H1 (cell line): ENCODE measurements at regions not wholly inside any gene's neighbourhood (a gene's known extent, or its start where the extent isn't known, plus 50 kb on each side); places are given as distances from the start of the nearest gene placed in this dataset.

Experiments used
- CTCF ChIA-PET: fragments of 300-600 bp; sonication (Branson Sonifier 250); formaldehyde crosslinking; loops from one replicate; lab custom pipeline; 2021; ENCODE audit not compliant: partially characterized antibody; lab: Charles Lee
- POLR2A ChIA-PET: fragments of 300-600 bp; sonication (Branson Sonifier 250); formaldehyde crosslinking; loops from one replicate; lab custom pipeline; 2021; ENCODE audit warnings: inconsistent platforms; ENCODE audit not compliant: partially characterized antibody; lab: Charles Lee
- DNase-seq, 2 experiments: peaks; one replicate each; pipeline versions ENCODE4 v3.0.0 to v3.0.0-alpha.2; 2010 to 2022; ENCODE audit warnings: low spot score in 2 of 2, low read depth in 1 of 2, mixed read lengths in 1 of 2
- FAIRE-seq: peaks from 2 replicates; lab custom pipeline; 2011; peaks lifted over from hg19 to GRCh38; lab: Jason Lieb, UNC
- H2AFZ ChIP-seq: 2 replicates; pipeline ENCODE4 v1.8.1; 2012; ENCODE audit warnings: low read length, inconsistent platforms
- H2AK5ac ChIP-seq: 2 replicates; pipeline ENCODE4 v1.6.1; 2013; ENCODE audit warnings: low read depth, low read length
- H2BK120ac ChIP-seq: replicated peaks from 2 replicates; pipeline ENCODE3; 2013; ENCODE audit warnings: low read depth, low read length, inconsistent platforms
- H2BK12ac ChIP-seq: 2 replicates; pipeline ENCODE4 v1.6.1; 2013; ENCODE audit warnings: low read depth, low read length
- H2BK15ac ChIP-seq: 2 replicates; pipeline ENCODE4 v1.6.1; 2013; ENCODE audit warnings: low read length
- H2BK20ac ChIP-seq: 2 replicates; pipeline ENCODE4 v1.6.1; 2013; ENCODE audit warnings: low read length
- H2BK5ac ChIP-seq: 2 replicates; pipeline ENCODE4 v1.6.1; 2013; ENCODE audit warnings: low read depth, low read length
- H3K14ac ChIP-seq: 2 replicates; pipeline ENCODE4 v1.6.1; 2013; ENCODE audit warnings: inconsistent platforms; ENCODE audit not compliant: insufficient read length
- H3K18ac ChIP-seq: 2 replicates; pipeline ENCODE4 v1.6.1; 2013; ENCODE audit warnings: low read length; ENCODE audit errors: extremely low read depth
- H3K23ac ChIP-seq: 2 replicates; pipeline ENCODE4 v1.6.1; 2013; ENCODE audit warnings: inconsistent platforms; ENCODE audit not compliant: insufficient read length
- H3K23me2 ChIP-seq: 2 replicates; pipeline ENCODE4 v1.6.1; 2013; ENCODE audit warnings: low read depth, low read length
- H3K27ac ChIP-seq: 2 replicates; pipeline ENCODE4 v1.6.1; 2011; ENCODE audit warnings: low read depth, low read length, inconsistent platforms
- H3K27me3 ChIP-seq, 4 experiments: replicated peaks in 1 of 4; 1 replicate in 1 of 4; 2 replicates in 3 of 4; pipeline versions ENCODE4 v1.6.1 to v1.8.1; 2011 to 2013; ENCODE audit warnings: low read length in 3 of 4, mild to moderate bottlenecking in 3 of 4, inconsistent platforms in 2 of 4, mixed read lengths in 2 of 4, moderate library complexity in 1 of 4; ENCODE audit not compliant: control insufficient read depth in 3 of 4, insufficient read depth in 3 of 4; ENCODE audit errors: extremely low read depth in 1 of 4
- H3K36me3 ChIP-seq, 4 experiments: 2 replicates each; pipeline versions ENCODE4 v1.6.1 to v1.8.1; 2011 to 2013; ENCODE audit warnings: mild to moderate bottlenecking in 4 of 4, low read length in 3 of 4, moderate library complexity in 2 of 4, control low read depth in 1 of 4, inconsistent platforms in 1 of 4; ENCODE audit not compliant: insufficient read depth in 4 of 4, control insufficient read depth in 2 of 4
- H3K4ac ChIP-seq: replicated peaks from 2 replicates; pipeline ENCODE3; 2013; ENCODE audit warnings: low read length, low read depth, mixed read lengths, inconsistent platforms; ENCODE audit not compliant: insufficient read length
- H3K4me1 ChIP-seq, 4 experiments: replicated peaks in 1 of 4; 1 replicate in 1 of 4; 2 replicates in 3 of 4; pipeline versions ENCODE4 v1.6.1 to v1.8.1; 2011 to 2013; ENCODE audit warnings: low read length in 3 of 4, inconsistent platforms in 2 of 4, mixed read lengths in 1 of 4; ENCODE audit not compliant: insufficient read depth in 4 of 4, control insufficient read depth in 3 of 4
- H3K4me2 ChIP-seq, 2 experiments: 2 replicates each; pipeline versions ENCODE4 v1.6.1 to v1.8.1; 2011 to 2013; ENCODE audit warnings: low read depth in 2 of 2, low read length in 2 of 2, control low read depth in 1 of 2, inconsistent platforms in 1 of 2, mild to moderate bottlenecking in 1 of 2; ENCODE audit not compliant: insufficient read depth in 1 of 2
- H3K4me3 ChIP-seq, 4 experiments: fragments of 200-600, 300-600 bp in 1 of 4; sonication (generic), shearing (Covaris generic), sonication (Bioruptor Twin) in 1 of 4; 2 replicates each; pipeline versions ENCODE4 v1.5.1 to v1.8.1; 2011 to 2016; ENCODE audit warnings: low read length in 4 of 4, low read depth in 3 of 4, control low read depth in 2 of 4, inconsistent platforms in 2 of 4, mild to moderate bottlenecking in 2 of 4, mixed read lengths in 1 of 4, moderate library complexity in 1 of 4; ENCODE audit not compliant: insufficient read depth in 2 of 4; ENCODE audit errors: extremely low read depth in 1 of 4
- H3K56ac ChIP-seq: replicated peaks from 2 replicates; pipeline ENCODE3; 2013; ENCODE audit warnings: low read depth, mild to moderate bottlenecking, mixed read lengths, low read length, inconsistent platforms; ENCODE audit not compliant: insufficient read length
- H3K79me1 ChIP-seq: 2 replicates; pipeline ENCODE4 v1.6.1; 2013; ENCODE audit warnings: low read depth, low read length, control low read depth
- H3K79me2 ChIP-seq, 2 experiments: 2 replicates each; pipeline versions ENCODE4 v1.6.1 to v1.8.1; 2012 to 2013; ENCODE audit warnings: low read length in 2 of 2, mild to moderate bottlenecking in 2 of 2, inconsistent platforms in 1 of 2; ENCODE audit not compliant: insufficient read depth in 2 of 2, control insufficient read depth in 1 of 2
- H3K9ac ChIP-seq, 4 experiments: replicated peaks in 1 of 4; 1 replicate in 1 of 4; 2 replicates in 3 of 4; pipeline versions ENCODE4 v1.6.1 to v1.8.1; 2011 to 2013; ENCODE audit warnings: low read depth in 3 of 4, low read length in 3 of 4, control low read depth in 2 of 4, mild to moderate bottlenecking in 2 of 4, moderate library complexity in 2 of 4, inconsistent platforms in 1 of 4; ENCODE audit errors: extremely low read depth in 1 of 4
- H3K9me3 ChIP-seq, 2 experiments: 2 replicates each; pipeline versions ENCODE4 v1.6.1 to v1.8.1; 2012 to 2013; ENCODE audit warnings: mild to moderate bottlenecking in 2 of 2, moderate library complexity in 2 of 2, control low read depth in 1 of 2, inconsistent platforms in 1 of 2, low read depth in 1 of 2, low read length in 1 of 2, mixed read lengths in 1 of 2; ENCODE audit not compliant: insufficient read depth in 2 of 2
- H4K20me1 ChIP-seq, 2 experiments: replicated peaks in 1 of 2; 2 replicates each; pipeline versions ENCODE3 to v1.8.1; 2011 to 2013; ENCODE audit warnings: inconsistent platforms in 2 of 2, low read length in 2 of 2, mild to moderate bottlenecking in 1 of 2; ENCODE audit not compliant: insufficient read depth in 2 of 2, control insufficient read depth in 1 of 2
- H4K5ac ChIP-seq: 2 replicates; pipeline ENCODE4 v1.6.1; 2013; ENCODE audit warnings: low read length, low read depth, mixed read lengths, inconsistent platforms; ENCODE audit not compliant: insufficient read length
- H4K8ac ChIP-seq: 2 replicates; pipeline ENCODE4 v1.8.0; 2013; ENCODE audit warnings: mild to moderate bottlenecking, moderate library complexity, low read length, inconsistent platforms; ENCODE audit not compliant: insufficient read depth; ENCODE audit errors: extremely low read depth
- H4K91ac ChIP-seq: replicated peaks from 2 replicates; pipeline ENCODE3; 2013; ENCODE audit warnings: low read length, mixed read lengths, inconsistent platforms; ENCODE audit not compliant: insufficient read length
- BRCA1 ChIP-seq: IDR thresholded peaks from 2 replicates; pipeline ENCODE4 v1.6.1; 2012; ENCODE audit warnings: low read depth, low read length, improper control_type of control experiment
- ZNF274 ChIP-seq: IDR thresholded peaks from 2 replicates; pipeline ENCODE4 v1.7.0; 2012; ENCODE audit warnings: low read length, borderline replicate concordance; ENCODE audit errors: extremely low read depth
- WGBS, 2 experiments: shearing (Covaris generic) in 1 of 2; methylation state at CpG; one replicate each; pipeline versions ENCODE4 v1.1.6 to v1.1.7; 2013 to 2015; ENCODE audit warnings: low lambda C conversion rate in 2 of 2, mixed read lengths in 2 of 2, inconsistent platforms in 1 of 2, low coverage in 1 of 2, missing lambda C conversion rate in 1 of 2; ENCODE audit not compliant: insufficient replicate concordance in 2 of 2, insufficient coverage in 1 of 2, insufficient read length in 1 of 2; ENCODE audit errors: extremely low coverage in 1 of 2, missing lambda C conversion rate in 1 of 2; 5-methylcytosine and 5-hydroxymethylcytosine counted together

GRCh38 chr6:54613596-54613995 lies 233.0 kb upstream of the FAM83B start:
- Histone ChIP-seq H3K36me3 (no peaks in the 10 kb centered on the region), H3K18ac (no peak overlapping the region), H2BK120ac (no peak overlapping the region), H3K9me3 (no peaks in the 10 kb centered on the region), H3K9ac (no peak overlapping the region), H2BK15ac (no peak overlapping the region), H3K56ac (no peak overlapping the region), H2BK20ac (no peak overlapping the region), H3K79me2 (no peaks in the 10 kb centered on the region), H3K79me1 (no peaks in the 10 kb centered on the region), H2AFZ (no peak overlapping the region), H3K23ac (no peak overlapping the region), H4K91ac (no peak overlapping the region), H3K27me3 (no peaks in the 10 kb centered on the region), H4K20me1 (no peaks in the 10 kb centered on the region), H2BK12ac (no peak overlapping the region), H3K14ac (no peak overlapping the region), H2BK5ac (no peak overlapping the region), H4K8ac (no peak overlapping the region), H2AK5ac (no peak overlapping the region), H3K4me3 (no peak overlapping the region), H3K4me1 (no peaks in the 10 kb centered on the region), H4K5ac (no peak overlapping the region), H3K27ac (no peak overlapping the region), H3K4ac (no peak overlapping the region), H3K23me2 (no peaks in the 10 kb centered on the region), H3K4me2 (no peak overlapping the region)
- POLR2A ChIA-PET, result no interaction called here
- TF ChIP-seq ZNF274 (no peak), BRCA1 (no peak)
- FAIRE-seq (no peak), DNase-seq (no peak)
- CTCF ChIA-PET, result interaction anchor here (3.4 kb wide), 1 partner anchor 7 kb away, joined by 11 read pairs; no protein-coding TSS in a partner anchor
- 90% methylated on average over 1 of the region's 1 CpG; no CpG with 5 or more reads in 1 of the 2 experiments for WGBS, 2 experiments
